ENCODE measurements at regions not wholly inside any gene's neighbourhood (a gene's known extent, or its start where the extent isn't known, plus 50 kb on each side); places are given as distances from the start of the nearest gene placed in this dataset.
A peak's percentile ranks its signal among the peaks of the same experiment; 100 is the strongest.

DNA sequence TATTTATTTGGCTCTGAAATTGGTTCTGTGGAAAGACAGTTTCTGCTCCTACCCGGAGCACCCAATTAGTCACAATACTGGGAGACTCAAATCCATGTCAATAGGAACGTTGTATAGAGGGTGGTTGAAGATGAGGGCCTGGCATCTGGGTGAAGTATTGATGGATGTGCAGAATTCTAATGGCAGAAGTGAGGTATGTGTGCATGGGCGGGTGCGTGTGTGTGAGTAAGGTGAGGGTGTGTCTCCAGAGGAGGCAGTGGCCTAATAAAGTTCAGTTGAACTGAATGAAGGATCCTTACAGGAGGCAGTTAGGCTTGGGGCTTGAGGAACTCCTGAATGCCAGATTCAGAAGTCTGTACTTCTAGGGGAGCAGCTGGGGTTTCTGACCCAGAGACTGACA lies 71.8 kb upstream of the B3GAT1 start:
- ATAC-seq (no peak), DNase-seq (ENCODE audit: low spot score) (no peak)
- intact Hi-C loops (cut with DNase I): loop anchor here (1.0 kb wide), 1 partner anchor 20 kb away; no protein-coding TSS in a partner anchor

DNA sequence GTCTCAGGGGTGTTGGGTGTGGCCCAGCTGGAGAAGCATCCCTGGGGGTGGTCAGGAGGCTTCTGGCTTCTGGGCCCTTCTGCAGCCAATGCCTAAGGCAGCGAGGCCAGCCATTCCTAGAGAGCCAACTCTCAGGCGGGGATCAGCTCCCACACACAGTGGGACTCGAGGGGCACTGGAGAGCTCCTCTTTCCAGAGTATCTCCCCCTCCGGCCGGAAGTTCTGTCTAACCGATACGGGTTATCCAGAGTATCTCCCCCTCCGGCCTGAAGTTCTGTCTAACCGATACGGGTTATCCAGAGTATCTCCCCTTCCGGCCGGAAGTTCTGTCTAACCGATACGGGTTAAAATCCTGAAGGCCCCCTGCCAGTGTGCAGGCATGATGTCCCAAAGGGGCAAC lies 71.2 kb upstream of the B3GAT1 start:
- intact Hi-C loops (cut with DNase I): no loop called here
- no peak for ATAC-seq
- DNase-seq (ENCODE audit: low spot score): no peak

DNA sequence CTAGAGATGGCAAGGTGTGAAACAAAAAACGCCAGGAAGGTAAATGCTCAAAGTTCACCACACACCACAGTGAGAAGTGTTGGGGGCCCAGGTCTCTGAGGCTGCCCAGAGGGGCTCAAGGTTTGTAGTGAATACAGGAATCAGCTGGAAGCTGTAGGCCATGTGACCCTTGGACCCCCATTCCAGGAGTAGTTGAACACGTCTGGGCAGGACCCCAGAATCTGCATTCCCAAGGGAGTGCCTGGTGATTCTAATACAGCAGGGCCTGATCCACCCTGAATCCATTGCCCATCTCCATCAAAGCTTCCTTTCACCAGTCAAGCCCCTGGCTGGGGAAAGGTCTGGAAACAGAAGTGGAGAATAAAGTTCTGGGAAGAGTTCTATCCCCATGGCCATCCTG lies 70.8 kb upstream of the B3GAT1 start:
- DNase-seq (ENCODE audit: low spot score) (no peak), ATAC-seq (no peak)
- intact Hi-C loops (cut with DNase I): no loop called here

DNA sequence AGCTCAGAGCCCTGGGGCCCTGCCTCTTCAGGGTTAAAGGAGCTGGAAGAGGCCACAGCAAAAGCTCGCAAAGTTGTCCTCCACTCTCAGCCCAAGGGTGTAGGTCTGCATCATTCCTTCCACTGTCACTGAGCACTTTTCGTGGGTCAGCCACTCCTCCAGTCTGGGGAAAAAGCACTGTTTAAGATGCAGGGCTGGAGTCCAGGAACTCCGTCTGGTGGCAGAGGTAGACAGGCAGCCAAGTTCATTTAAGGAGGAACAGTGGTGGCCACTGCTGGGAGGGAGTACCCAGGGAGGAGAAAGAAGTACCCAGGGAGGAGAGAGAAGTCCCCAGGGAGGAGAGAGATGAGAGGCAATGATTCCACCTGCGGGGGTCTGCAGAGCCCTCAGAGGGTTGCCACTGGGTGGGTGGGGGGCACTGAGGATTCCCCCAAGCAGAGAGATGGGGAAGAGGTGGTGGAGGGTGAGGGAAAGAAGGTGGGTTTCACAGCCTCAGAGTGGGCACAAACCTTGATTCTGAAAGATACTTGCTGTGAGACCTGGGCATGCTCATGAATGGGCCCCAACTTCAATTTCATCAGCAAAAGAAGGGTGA lies 70.0 kb upstream of the B3GAT1 start:
- no peak for ATAC-seq
- intact Hi-C loops (cut with DNase I): no loop called here

DNA sequence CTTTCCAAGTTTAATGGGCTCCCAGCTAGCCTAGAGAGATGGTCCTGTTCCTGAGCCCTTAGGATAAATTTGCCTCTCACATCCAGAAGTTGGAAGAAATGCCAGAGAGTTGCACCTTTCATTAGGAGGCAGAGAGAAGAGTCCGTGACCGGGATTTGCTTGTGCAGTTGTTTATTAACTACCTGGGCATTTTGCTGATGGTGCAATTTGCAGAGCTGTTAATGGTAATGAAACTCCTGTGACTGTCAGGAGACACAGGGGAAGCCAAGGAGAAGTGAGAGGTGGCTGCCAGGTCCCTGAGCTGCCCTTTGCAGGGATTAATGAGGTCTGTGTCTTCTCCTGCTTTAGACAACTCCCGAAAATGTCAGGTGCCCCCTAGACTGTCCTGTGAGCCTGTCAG lies 69.1 kb upstream of the B3GAT1 start:
- ATAC-seq: no peak
- intact Hi-C loops (cut with DNase I): no loop called here
- DNase-seq (ENCODE audit: low spot score): no peak

More for the DNA sequence above, 70.0 kb upstream of the B3GAT1 start:
- no peak for DNase-seq (ENCODE audit: low spot score)

DNA sequence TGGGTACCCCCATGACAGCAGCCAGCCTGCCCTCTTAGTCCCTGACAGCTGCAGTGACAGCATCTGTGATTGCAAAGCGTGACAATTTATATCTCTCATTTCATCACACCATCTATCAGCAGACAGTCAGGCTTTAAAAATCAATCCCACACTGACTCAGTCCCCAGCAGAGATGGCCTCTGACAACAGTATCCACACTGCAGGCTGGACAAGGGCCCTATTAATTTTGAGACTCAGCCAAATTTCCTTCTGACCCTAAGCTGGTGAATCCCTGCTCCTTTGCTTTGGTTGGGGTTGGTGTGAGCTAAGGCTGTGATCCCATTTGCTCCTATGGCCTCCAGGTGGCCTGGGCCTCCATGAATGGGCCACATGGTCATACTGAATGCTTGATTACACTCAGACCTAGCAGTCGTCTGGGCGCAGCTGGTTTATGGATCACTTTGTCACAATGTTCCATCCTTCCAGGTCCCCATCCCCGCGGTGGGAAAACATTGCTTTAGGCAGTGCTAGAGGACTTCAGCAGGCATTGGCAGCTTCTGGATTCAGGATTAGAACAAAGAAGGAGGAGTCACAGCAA lies 68.2 kb upstream of the B3GAT1 start:
- ATAC-seq: no peak
- intact Hi-C loops (cut with DNase I): no loop called here

DNA sequence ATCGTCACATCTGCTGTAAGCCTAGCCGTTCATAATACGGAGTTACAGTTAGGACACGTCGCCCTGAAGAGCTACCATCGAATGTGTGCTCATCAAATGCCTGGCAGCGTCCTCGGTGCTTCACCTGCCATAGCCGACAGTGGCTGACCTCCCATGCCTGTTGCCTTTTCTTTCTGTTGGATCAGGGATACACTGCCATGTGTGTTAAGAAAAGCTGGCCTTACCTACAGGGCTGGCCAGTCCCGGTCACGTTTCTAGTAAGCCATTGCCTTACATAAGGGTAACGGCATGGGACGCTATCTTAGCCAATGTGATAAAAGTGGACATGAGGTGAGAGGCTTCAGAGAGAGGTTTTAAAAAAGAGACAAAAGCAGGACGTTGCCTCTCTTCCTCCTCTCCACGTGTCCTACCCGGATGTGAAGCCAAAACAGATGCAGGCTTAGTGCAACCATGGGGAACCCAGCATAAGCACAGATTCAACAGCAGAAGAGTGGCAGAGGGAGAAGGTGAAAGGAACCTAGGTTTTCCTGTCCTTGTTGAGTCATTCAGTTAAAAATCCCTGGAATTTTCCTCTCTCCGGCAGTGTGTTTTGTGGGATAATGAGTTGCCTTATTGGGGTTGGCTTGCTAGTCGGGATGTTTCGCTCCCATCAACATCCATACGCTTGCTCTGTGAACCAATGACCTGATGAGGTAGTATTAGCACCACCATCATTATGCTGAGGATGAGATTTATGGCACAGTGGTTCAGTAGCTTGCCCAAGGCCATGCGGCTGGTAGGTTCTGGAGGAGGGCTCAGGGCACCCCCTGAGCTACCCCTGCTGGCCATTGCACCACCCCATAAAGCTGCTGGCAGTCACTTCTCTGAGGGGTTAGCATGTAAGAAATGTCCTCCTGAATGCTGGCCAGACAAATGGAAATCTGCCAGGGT lies 67.4 kb upstream of the B3GAT1 start:
- intact Hi-C loops (cut with DNase I): no loop called here
- no peak for ATAC-seq
- peak; percentile 30 for DNase-seq (ENCODE audit: low spot score)

More for the DNA sequence above, 68.2 kb upstream of the B3GAT1 start:
- DNase-seq (ENCODE audit: low spot score): no peak

DNA sequence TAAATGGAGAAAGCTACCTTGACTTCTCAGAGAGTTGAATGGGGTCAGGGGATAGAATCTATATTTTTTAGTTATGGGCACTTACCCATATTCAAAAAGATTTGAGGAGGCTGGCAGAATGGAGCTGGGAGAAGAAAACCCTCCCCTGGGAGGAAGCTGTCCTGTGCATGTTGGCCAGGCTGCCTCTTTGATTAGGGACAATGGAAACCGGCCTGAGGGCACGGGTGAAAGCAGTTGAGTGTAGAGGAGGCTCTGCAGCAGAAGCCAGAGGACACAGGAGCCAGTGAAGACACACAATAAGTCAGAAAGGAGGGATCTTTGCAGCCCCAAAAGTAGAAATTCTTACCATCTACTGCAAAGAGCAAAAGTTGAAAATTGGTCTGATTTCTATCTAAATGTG lies 66.6 kb upstream of the B3GAT1 start:
- intact Hi-C loops (cut with DNase I): no loop called here
- ATAC-seq: no peak
- DNase-seq (ENCODE audit: low spot score): no peak

DNA sequence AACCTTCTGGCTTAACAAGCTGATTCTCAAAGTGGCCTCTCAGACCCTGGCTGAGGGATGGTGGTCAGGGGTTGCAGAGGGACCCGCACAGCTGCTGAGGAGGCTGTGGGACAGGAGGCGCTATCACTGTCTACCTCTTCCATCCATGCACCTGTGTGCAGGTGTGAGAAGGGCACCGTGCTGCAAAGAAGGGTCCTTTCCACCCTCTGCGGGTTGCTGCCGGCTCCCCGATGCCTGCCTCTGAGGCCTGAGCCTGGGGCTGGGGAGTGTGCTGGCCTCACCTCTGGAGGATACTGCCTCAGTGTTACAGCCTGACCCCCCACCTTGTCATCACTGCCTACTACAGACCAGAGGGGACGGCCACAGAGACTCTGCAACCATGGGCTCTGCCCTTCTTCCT lies 66.1 kb upstream of the B3GAT1 start:
- ATAC-seq (no peak), DNase-seq (ENCODE audit: low spot score) (peak; percentile 19)
- intact Hi-C loops (cut with DNase I): no loop called here

DNA sequence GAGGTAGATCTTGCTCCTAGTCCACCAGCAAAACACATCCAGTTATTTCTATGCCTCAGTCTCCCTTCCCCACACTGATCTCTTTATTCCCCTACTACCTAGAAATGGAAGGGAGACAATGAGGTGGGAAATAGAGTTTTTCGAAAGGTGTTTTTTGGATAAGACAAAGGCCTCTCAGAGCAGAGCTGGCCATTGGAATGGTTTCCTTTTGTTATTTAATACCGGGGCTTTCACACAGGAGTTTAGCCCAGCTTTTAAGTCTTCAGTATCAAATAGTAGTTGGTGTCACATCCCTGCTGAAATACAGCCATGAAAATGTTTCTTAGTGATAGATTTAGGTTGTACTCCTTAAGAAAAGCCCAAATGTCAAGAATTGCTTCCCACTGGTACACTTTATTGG lies 65.4 kb upstream of the B3GAT1 start:
- no peak for ATAC-seq
- intact Hi-C loops (cut with DNase I): no loop called here
- DNase-seq (ENCODE audit: low spot score): no peak

DNA sequence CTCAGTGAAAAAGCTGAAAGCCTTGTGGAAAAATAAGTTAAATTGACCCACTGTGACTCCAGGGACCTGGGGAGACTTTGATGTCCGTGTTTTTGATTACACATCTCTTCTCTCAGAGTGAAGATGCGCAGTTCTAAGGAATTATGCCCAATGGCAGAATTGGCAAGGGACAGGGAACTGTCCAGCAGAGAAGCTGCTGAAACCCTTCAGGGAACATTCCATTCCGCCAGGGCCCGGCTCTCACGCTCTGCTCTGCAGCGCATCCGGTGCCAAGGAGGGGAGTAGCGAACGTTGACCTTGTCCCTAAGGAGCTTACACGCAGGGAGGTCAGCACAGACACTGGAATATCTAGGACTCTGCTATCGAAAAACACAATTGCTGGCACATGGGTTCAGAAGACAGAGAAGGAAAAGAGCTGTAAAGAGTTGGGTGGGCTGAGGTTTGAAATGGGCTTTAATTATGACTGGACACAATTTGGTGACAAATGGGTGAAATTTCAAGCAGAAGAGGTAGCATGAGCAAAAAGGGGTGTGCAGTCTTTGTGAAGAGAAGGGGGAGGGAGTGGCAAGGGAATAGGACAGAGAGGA lies 64.5 kb upstream of the B3GAT1 start:
- intact Hi-C loops (cut with DNase I): no loop called here
- peak; percentile 49 for DNase-seq (ENCODE audit: low spot score)
- ATAC-seq: no peak

DNA sequence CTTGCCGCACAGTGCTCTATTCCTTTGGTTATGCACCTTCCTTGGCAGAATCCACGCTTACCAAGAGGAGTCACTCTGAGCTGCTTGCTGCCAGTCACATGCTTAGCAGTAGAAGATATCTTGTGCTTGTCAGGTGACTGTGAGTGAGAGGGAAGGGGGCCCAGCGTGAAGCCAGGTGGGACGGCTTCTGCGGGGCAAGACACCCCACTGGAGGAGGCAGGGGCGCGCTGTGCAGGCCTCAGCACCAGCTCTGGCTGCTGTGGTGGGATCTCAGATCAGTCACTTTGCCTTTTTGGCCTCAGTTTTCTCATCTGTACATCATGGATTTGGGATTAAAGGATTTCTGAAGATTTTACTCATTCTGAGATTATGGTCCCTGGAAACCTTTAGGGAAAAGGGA lies 63.9 kb upstream of the B3GAT1 start:
- DNase-seq (ENCODE audit: low spot score): no peak
- intact Hi-C loops (cut with DNase I): no loop called here
- ATAC-seq: no peak

DNA sequence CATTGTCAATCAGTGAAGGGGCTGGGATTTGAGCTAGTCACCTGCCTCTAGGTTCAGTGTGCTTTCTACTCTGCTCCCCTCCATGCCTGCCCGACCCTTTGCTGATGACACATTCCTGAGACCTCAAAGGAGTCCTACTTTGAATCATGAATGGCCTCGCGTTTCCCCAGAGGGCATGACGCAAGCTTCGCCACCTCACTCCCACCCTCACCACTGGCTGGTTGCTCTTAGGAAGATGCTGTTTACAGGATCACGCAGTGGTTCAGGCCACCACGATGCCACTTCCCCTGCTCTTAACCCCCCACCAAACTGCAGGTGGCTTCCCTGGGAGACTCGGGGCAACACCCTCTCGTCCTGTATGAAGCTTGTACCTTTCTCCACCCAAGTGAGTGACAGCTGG lies 62.9 kb upstream of the B3GAT1 start:
- no peak for ATAC-seq
- peak; percentile 35 for DNase-seq (ENCODE audit: low spot score)

DNA sequence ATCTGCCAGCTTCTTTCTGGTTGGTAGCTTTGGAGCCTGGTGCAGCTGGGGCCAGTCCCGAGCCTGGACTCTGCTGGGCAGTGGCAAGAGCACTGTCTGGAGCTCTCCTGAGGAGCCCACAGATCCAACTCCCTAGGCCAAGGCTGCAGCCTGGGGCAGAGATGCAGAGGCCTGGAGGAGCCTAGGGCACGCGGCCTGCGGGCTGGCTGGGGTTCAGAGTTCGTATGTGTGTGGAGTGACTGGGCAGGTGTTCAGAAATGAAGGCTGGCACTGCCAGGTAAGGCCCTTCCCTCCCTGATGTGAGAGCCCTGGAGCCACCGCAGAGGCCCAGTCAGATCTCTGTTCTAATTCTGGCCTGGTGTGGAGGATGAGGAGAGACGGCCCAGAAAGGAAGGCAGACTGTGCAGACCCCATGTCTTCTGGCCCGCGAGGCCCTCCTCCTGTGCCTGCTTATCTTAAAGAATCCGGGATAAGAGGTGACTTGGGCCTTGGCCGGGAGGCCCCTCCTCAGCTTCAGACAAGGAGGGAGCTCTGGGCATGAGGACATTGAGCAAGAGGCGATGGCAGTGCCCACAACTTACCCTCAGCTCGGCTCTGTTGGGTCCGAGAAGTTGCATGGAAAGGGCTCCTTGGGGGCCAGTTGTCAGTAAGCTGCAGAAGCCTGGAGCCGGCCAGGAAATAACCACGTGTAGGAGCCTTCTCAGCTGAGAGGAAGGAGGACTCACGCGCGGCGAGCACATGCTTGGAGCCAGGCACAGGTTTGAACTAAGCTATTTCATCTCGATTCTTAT lies 62.2 kb upstream of the B3GAT1 start:
- ATAC-seq (no peak), DNase-seq (ENCODE audit: low spot score) (peak; percentile 27)
- intact Hi-C loops (cut with DNase I): no loop called here

More for the DNA sequence above, 62.9 kb upstream of the B3GAT1 start:
- intact Hi-C loops (cut with DNase I): no loop called here

DNA sequence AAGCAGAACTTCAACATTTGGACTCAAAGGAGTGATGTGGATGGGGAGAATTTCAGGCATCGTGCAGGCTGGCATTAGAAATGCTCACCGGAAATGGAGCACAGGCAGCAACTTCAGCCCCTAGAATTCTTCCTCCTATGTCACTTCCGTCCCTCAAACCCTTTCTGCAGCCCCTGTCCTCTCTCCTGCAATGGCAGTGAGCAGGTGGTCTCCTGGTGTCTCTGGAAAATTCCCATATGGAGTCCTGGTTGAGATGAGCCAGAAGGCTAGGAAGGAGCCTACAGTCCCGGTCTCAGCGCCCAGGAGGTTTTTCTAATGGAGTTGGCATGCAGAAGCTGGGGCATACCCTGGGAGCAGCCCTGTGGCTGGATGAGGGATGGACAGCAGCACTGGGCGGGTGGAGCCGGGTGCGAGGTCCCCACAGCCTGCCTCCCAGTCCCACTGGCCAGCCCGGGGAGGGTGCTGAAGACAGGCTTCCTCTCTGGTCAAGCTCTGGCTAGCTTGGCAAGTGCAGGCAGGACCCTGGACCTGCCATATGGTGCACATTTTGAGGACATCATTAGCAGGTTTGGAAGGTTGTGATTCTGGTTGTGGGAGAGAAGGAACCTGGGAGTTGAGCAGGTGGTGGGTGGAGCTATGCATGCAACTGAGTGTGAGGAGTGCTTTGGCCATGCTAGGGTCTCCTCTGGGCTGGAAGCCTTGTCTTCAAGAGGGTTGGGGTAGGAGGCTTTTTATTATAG lies 59.8 kb upstream of the B3GAT1 start:
- DNase-seq (ENCODE audit: low spot score) (no peak), ATAC-seq (no peak)
- intact Hi-C loops (cut with DNase I): no loop called here

DNA sequence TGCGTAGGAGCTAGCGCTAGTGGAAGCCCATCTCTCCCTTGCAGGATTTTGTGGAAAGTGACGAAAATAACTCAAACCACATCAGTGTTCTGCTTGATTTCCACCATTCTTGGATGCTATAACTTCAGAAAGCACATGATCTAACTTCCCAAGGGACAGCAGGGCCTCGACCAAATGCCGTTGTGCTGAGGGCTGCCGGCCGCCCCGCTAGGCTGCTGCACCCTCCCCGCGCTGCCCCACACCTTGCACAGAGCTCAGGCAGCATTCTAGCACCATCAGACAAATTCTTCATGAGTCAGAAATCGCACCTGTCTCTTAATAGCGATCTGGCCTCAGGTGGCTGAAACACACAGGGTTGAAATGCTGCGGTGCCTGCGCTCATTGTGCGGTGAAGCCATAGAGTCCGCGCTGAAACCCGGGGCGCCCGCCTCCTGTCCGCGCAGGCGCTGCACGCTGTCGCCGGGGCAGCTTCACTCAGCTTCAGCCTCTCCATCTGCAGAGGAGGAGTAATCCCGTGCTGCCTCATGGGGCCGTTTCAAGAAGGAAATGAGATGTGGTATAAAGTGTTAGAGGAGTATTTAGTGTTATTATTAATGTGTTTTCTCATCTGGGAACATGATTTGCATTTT lies 59.2 kb upstream of the B3GAT1 start:
- DNase-seq (ENCODE audit: low spot score): no peak
- ATAC-seq: no peak
- intact Hi-C loops (cut with DNase I): no loop called here

DNA sequence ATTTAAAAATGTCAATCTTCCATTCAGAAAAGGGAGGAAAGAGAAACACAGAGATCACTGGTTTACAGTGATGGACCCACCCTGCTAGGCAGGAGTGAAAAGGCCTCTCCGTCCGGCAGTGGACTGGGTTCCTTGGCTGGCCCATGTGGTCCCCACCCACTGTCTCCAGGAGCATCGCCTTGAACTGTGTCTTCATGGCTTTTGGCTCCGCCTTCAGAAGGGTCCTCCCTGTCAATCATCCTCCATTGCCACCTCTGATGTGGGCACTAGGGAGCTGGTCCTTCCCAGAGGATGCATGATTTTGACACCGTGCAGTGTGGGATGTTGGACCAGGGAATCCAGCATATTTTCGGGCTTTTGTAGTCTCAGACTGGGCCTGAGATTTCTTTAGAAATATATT lies 58.2 kb upstream of the B3GAT1 start:
- no peak for ATAC-seq
- intact Hi-C loops (cut with DNase I): no loop called here
- DNase-seq (ENCODE audit: low spot score): no peak

DNA sequence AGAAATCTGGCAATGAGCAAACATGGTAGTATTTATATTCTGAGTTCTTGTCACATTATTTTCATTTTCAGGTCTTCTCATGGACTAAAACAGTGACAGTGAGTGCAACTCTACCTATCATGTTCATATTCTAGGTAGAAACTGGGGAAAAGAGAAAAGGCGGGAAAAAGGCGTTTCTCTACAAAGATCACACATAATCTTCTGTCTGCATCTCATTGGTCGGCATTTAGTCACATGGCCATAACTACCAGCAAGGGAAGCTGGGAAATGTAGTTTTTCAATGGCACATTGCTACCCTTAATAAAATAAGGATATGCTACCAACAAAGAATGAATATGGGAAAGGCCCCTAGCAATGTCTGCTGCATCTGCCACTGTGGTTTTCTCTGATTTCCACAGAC lies 57.6 kb upstream of the B3GAT1 start:
- intact Hi-C loops (cut with DNase I): no loop called here
- DNase-seq (ENCODE audit: low spot score): no peak

More for the DNA sequence above, 57.6 kb upstream of the B3GAT1 start:
- ATAC-seq: no peak

All from sciatic nerve (tissue), 2 donors.